Mammary epithelial cell (primary cell): ENCODE measurements at regions not wholly inside any gene's neighbourhood (a gene's known extent, or its start where the extent isn't known, plus 50 kb on each side); places are given as distances from the start of the nearest gene placed in this dataset.

Experiments
- EZH2 ChIP-seq: IDR thresholded peaks from 2 replicates; pipeline ENCODE4 v1.6.1; 2012; ENCODE audit warnings: low read length, inconsistent platforms, borderline replicate concordance
- TF ChIP-seq, protein P1 (sequence below), 2 donors: IDR thresholded peaks in 1 of 2; conservative IDR thresholded peaks in 1 of 2; 2 replicates each; pipeline ENCODE4 v1.5.1; 2011 to 2012; ENCODE audit warnings: inconsistent platforms in 2 of 2, low read length in 2 of 2, mild to moderate bottlenecking in 2 of 2, control low read depth in 1 of 2, low read depth in 1 of 2; ENCODE audit not compliant: insufficient read depth in 1 of 2; ENCODE audit errors: extremely low read depth in 1 of 2

DNA sequence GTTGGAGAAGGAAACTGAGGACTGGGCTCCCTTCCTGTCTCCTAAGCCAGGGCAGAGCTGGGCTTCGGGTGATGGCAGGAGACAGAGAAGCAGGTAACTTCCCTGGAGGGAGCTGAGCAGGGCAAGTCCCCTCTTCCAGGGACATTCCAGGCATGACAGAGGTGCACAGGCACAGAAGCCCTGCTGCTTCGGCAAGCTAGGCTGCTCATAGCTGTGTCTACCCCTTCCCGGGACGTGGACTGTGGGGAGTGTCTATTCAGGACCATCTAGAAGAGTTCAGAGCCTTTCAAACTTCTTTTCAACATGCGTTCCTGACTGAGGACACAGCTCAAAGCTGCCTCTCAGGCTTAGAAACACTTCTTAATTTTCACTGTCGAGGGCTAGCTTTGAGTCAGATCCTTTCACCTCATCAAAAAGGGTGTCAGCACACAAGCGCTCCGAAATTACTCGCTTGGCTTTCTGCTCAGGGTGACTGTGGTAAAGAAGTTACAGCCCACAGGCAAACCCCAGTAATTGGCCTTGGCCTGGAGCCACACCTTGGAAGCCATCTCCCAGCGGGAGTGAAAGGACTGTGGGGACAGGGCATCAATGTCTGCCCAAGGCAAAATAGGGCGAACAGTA lies 63.7 kb upstream of the STEAP1B start:
- TF ChIP-seq EZH2 = no peak
- TF ChIP-seq, protein P1, sequence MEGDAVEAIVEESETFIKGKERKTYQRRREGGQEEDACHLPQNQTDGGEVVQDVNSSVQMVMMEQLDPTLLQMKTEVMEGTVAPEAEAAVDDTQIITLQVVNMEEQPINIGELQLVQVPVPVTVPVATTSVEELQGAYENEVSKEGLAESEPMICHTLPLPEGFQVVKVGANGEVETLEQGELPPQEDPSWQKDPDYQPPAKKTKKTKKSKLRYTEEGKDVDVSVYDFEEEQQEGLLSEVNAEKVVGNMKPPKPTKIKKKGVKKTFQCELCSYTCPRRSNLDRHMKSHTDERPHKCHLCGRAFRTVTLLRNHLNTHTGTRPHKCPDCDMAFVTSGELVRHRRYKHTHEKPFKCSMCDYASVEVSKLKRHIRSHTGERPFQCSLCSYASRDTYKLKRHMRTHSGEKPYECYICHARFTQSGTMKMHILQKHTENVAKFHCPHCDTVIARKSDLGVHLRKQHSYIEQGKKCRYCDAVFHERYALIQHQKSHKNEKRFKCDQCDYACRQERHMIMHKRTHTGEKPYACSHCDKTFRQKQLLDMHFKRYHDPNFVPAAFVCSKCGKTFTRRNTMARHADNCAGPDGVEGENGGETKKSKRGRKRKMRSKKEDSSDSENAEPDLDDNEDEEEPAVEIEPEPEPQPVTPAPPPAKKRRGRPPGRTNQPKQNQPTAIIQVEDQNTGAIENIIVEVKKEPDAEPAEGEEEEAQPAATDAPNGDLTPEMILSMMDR (conservative IDR thresholded peaks at IDR 0.05 in 1 of 2, IDR thresholded peaks at IDR 0.05 in 1 of 2; ENCODE audit: extremely low read depth in 1 of 2, insufficient read depth in 1 of 2, low read depth in 1 of 2, low read length in 2 of 2) = no peak
